GM20000 (cell line): ENCODE measurements at regions not wholly inside any gene's neighbourhood (a gene's known extent, or its start where the extent isn't known, plus 50 kb on each side); places are given as distances from the start of the nearest gene placed in this dataset.
"Not testable (repeated sequence)": the region's sequence is repeated elsewhere in the genome, so short reads cannot be mapped to it uniquely, and the experiment has no call there.

Experiments used
- DNase-seq: peaks from one replicate; pipeline ENCODE4 v3.0.0; 2012; ENCODE audit warnings: low spot score
- TF ChIP-seq, protein P1 (sequence below): IDR thresholded peaks from 2 replicates; pipeline ENCODE4 v1.5.1; 2012; ENCODE audit warnings: mild to moderate bottlenecking, control low read depth; ENCODE audit errors: extremely low read depth, missing control alignments

DNA sequence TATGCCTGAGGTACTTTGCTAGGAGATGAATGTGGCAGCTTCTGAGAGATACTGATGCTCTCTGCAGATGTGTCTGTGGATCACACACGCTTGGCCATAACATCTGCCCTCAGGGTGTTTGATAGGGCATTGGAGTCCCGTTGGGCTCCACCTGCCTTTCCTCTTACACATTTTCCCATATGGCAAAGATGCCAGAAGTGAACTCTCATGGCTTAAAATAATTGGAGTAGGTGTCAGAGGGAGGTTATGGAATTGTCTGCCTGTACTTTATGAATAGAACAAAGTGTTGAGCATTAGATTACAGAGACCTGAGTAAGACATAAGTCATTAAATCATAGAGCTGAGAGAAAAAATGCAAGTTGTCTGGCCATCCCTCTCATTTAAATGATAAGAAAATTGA, 75.3 kb upstream of the PNPT1 start:
- TF ChIP-seq, protein P1, sequence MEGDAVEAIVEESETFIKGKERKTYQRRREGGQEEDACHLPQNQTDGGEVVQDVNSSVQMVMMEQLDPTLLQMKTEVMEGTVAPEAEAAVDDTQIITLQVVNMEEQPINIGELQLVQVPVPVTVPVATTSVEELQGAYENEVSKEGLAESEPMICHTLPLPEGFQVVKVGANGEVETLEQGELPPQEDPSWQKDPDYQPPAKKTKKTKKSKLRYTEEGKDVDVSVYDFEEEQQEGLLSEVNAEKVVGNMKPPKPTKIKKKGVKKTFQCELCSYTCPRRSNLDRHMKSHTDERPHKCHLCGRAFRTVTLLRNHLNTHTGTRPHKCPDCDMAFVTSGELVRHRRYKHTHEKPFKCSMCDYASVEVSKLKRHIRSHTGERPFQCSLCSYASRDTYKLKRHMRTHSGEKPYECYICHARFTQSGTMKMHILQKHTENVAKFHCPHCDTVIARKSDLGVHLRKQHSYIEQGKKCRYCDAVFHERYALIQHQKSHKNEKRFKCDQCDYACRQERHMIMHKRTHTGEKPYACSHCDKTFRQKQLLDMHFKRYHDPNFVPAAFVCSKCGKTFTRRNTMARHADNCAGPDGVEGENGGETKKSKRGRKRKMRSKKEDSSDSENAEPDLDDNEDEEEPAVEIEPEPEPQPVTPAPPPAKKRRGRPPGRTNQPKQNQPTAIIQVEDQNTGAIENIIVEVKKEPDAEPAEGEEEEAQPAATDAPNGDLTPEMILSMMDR = no peak

GRCh38 chr2:55766947-55767346, 73.3 kb upstream of the PNPT1 start:
- no peak for DNase-seq
- TF ChIP-seq, protein P1 = no peak

More for the DNA sequence above, 75.3 kb upstream of the PNPT1 start:
- DNase-seq = no peak

GRCh38 chr2:55765708-55766107, 72.1 kb upstream of the PNPT1 start:
- not testable (repeated sequence) for DNase-seq

- TF ChIP-seq, protein P1 = no peak
- DNase-seq = no peak
These were observed 70.1 kb upstream of the PNPT1 start for GRCh38 chr2:55763721-55764120.

DNA sequence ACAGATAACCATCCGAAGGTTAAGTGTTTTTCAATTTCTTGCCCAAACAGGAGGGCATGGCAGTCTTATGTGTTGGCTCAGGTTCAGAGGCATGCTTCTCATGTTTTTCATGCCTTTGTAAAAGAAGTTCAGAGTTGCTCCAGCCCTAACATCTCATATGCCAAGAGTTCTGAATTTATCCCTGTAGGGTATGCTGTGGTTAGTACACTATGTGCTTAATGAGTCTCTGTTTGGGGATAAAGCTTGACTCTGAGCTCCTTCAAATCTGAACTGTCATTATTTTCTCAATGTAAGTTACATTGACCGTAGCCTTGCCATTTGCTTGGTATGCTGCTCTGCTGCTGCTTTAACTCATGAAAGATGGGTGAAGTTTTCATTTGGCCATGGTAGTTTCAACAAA, 67.9 kb upstream of the PNPT1 start:
- no peak for DNase-seq
- TF ChIP-seq, protein P1 = no peak

GRCh38 chr2:55761024-55761423, 67.4 kb upstream of the PNPT1 start:
- TF ChIP-seq, protein P1 = no peak
- DNase-seq = no peak

DNA sequence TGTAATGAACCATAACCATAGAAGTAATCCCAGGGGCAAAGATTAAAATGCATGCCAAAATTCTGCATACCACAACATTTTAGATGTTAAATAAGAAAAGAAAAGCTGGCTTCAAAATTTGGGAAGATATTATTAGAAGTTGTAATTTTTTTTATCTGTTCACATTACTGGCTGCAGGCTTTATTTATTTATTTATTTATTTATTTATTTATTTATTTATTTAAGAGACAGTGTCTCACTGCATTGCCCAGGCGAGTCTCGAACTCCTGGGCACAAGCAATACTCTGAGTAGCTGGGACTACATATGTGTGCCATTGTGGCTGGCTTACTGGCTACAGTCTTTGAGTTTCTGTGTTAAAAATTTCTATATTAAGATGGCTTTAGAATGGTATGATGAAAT, 66.5 kb upstream of the PNPT1 start:
- DNase-seq = no peak
- TF ChIP-seq, protein P1 = no peak

GRCh38 chr2:55759271-55759921, 65.8 kb upstream of the PNPT1 start:
- TF ChIP-seq, protein P1 = no peak
- no peak for DNase-seq
